Astrocyte of the spinal cord (primary cell): ENCODE measurements at regions not wholly inside any gene's neighbourhood (a gene's known extent, or its start where the extent isn't known, plus 50 kb on each side); places are given as distances from the start of the nearest gene placed in this dataset.

Experiments
- DNase-seq: peaks from one replicate; pipeline ENCODE4 v3.0.0; 2011; ENCODE audit warnings: low read depth, low spot score
- H3K4me3 ChIP-seq: 2 replicates; pipeline ENCODE4 v1.5.1; 2011; ENCODE audit warnings: low read depth, mild to moderate bottlenecking, low read length, moderate library complexity
- CTCF ChIP-seq: IDR thresholded peaks from 2 replicates; pipeline ENCODE4 v1.5.1; 2012; ENCODE audit warnings: low read depth, mild to moderate bottlenecking, low read length, inconsistent platforms
- in situ Hi-C: cut with HindIII; loops from 2 replicates; pipeline ENCODE4 v1.10.0; 2017; ENCODE audit warnings: low sequenced_read_pairs

GRCh38 chr10:8889538-8889937 is 835.0 kb downstream of the GATA3 start:
- no peak for TF ChIP-seq CTCF
- no peak overlapping the region for H3K4me3 ChIP-seq
- DNase-seq = no peak
- in situ Hi-C loops = no loop called here

- no peak for DNase-seq
- in situ Hi-C loops = no loop called here
- TF ChIP-seq CTCF = no peak
- H3K4me3 ChIP-seq = no peak overlapping the region
Measured at GRCh38 chr10:8893102-8893501, 838.6 kb downstream of the GATA3 start.

GRCh38 chr10:8894148-8894547 is 839.7 kb downstream of the GATA3 start:
- H3K4me3 ChIP-seq = no peak overlapping the region
- DNase-seq = no peak
- in situ Hi-C loops = no loop called here
- no peak for TF ChIP-seq CTCF

- TF ChIP-seq CTCF = no peak
- no peak for DNase-seq
- in situ Hi-C loops = no loop called here
- no peak overlapping the region for H3K4me3 ChIP-seq
Measured at GRCh38 chr10:8897769-8898168, 843.3 kb downstream of the GATA3 start.

GRCh38 chr10:8898745-8899330 is 844.4 kb downstream of the GATA3 start:
- in situ Hi-C loops = no loop called here
- H3K4me3 ChIP-seq = no peak overlapping the region
- DNase-seq = no peak
- TF ChIP-seq CTCF = no peak

GRCh38 chr10:8902926-8903325 is 848.4 kb downstream of the GATA3 start:
- no peak overlapping the region for H3K4me3 ChIP-seq
- no peak for DNase-seq
- in situ Hi-C loops = no loop called here
- no peak for TF ChIP-seq CTCF

- H3K4me3 ChIP-seq = no peak overlapping the region
- no peak for TF ChIP-seq CTCF
- no peak for DNase-seq
- in situ Hi-C loops = no loop called here
Measured at GRCh38 chr10:8908013-8908412, 853.5 kb downstream of the GATA3 start.
